ENCODE measurements at regions not wholly inside any gene's neighbourhood (a gene's known extent, or its start where the extent isn't known, plus 50 kb on each side); places are given as distances from the start of the nearest gene placed in this dataset.

- Histone ChIP-seq H3K27me3 (ENCODE audit: control insufficient read depth in 1 of 2, insufficient read depth in 1 of 2, low read length in 2 of 2) (peaks cover 0 to 5% of the 10 kb centered on the region in 2 experiments), H2AFZ (ENCODE audit: low read depth, low read length) (no peak overlapping the region), H3K4me3 (ENCODE audit: insufficient read depth in 1 of 2, low read depth in 1 of 2, low read length in 2 of 2) (no peak overlapping the region), H3K27ac (ENCODE audit: low read length, poor library complexity, severe bottlenecking) (no peak overlapping the region), H3K9me3 (ENCODE audit: control insufficient read depth, low read length) (no peaks in the 10 kb centered on the region), H3K4me2 (ENCODE audit: low read length, poor library complexity, severe bottlenecking) (no peak overlapping the region), H4K91ac (ENCODE audit: low read length) (no peak overlapping the region), H3K14ac (ENCODE audit: low read length in 2 of 2) (no peak overlapping the region), H3K4ac (ENCODE audit: low read depth in 1 of 2, low read length in 2 of 2) (no peak overlapping the region), H3K79me1 (replicated peaks; ENCODE audit: low read length, poor library complexity, severe bottlenecking) (no peaks in the 10 kb centered on the region), H3K23ac (ENCODE audit: low read length in 2 of 2) (no peak overlapping the region), H2BK15ac (ENCODE audit: low read depth, poor library complexity, severe bottlenecking) (no peak overlapping the region), H3K4me1 (ENCODE audit: control insufficient read depth, insufficient read depth, low read depth, low read length) (no peaks in the 10 kb centered on the region), H2BK120ac (ENCODE audit: low read depth, low read length) (no peak overlapping the region), H3K9ac (ENCODE audit: low read length) (no peak overlapping the region), H4K8ac (ENCODE audit: low read length) (no peak overlapping the region), H3K36me3 (ENCODE audit: control insufficient read depth in 1 of 2, insufficient read depth in 2 of 2, low read depth in 1 of 2, low read length in 2 of 2) (no peaks in the 10 kb centered on the region), H3K18ac (ENCODE audit: low read depth in 1 of 2, low read length in 2 of 2) (no peak overlapping the region), H2BK5ac (ENCODE audit: low read depth, low read length, poor library complexity, severe bottlenecking) (no peak overlapping the region), H2BK12ac (ENCODE audit: low read length in 2 of 2) (no peak overlapping the region), H2AK5ac (ENCODE audit: low read length, severe bottlenecking) (no peak overlapping the region)
- DNase-seq: no peak
- WGBS: 89% methylated on average over 5 of the region's 7 CpGs
Observed at GRCh38 chr10:23988006-23988405, 220.9 kb upstream of the KIAA1217 start.

DNA sequence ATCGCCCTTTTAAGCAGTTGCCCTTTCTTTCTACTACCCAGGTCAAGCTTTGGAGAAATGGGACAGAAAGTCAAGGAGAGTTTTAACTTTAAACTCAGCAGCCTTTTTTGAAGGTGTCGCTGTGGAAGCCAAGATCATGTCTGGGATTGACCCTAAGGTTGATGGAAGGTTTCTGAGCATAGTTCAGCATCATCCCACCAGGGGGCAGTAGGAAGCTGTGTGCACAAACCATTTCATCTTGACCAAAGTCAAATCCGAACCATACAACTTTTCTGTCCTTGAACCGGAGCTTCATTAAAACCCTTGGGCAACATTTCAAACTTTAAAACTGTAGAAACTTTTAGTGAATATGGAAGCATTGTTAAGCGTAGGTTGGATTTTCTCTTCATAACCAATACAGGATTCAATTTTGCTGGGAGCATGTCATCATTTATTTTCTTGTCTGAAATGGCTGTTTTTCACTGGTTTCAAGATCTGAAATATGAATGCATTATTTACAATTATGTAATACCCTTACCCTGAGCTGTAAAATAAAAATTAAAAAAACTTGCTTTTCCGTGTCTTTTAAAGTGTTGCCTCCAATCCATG, 214.4 kb upstream of the KIAA1217 start:
- no peak overlapping the region for H2BK15ac ChIP-seq (ENCODE audit: low read depth, poor library complexity, severe bottlenecking)
- no peaks in the 10 kb centered on the region for H3K4me1 ChIP-seq (ENCODE audit: control insufficient read depth, insufficient read depth, low read depth, low read length)
- H3K4me3 ChIP-seq (ENCODE audit: insufficient read depth in 1 of 2, low read depth in 1 of 2, low read length in 2 of 2): no peak overlapping the region
- H3K9me3 ChIP-seq (ENCODE audit: control insufficient read depth, low read length): no peaks in the 10 kb centered on the region
- no peaks in the 10 kb centered on the region for H3K36me3 ChIP-seq (ENCODE audit: control insufficient read depth in 1 of 2, insufficient read depth in 2 of 2, low read depth in 1 of 2, low read length in 2 of 2)
- H2BK120ac ChIP-seq (ENCODE audit: low read depth, low read length): no peak overlapping the region
- H3K27me3 ChIP-seq (ENCODE audit: control insufficient read depth in 1 of 2, insufficient read depth in 1 of 2, low read length in 2 of 2): no peaks in the 10 kb centered on the region
- no peak overlapping the region for H3K14ac ChIP-seq (ENCODE audit: low read length in 2 of 2)
- no peaks in the 10 kb centered on the region for H3K79me1 ChIP-seq (replicated peaks; ENCODE audit: low read length, poor library complexity, severe bottlenecking)
- peak overlapping the region; percentile 29 for H3K9ac ChIP-seq (ENCODE audit: low read length)
- no peak overlapping the region for H2BK5ac ChIP-seq (ENCODE audit: low read depth, low read length, poor library complexity, severe bottlenecking)
- H3K4me2 ChIP-seq (ENCODE audit: low read length, poor library complexity, severe bottlenecking): no peak overlapping the region
- H3K18ac ChIP-seq (ENCODE audit: low read depth in 1 of 2, low read length in 2 of 2): no peak overlapping the region
- no peak overlapping the region for H2AK5ac ChIP-seq (ENCODE audit: low read length, severe bottlenecking)
- DNase-seq: peak; percentile 29
- WGBS: 44% methylated on average over 3 of the region's 6 CpGs
- H3K23ac ChIP-seq (ENCODE audit: low read length in 2 of 2): no peak overlapping the region
- no peak overlapping the region for H2AFZ ChIP-seq (ENCODE audit: low read depth, low read length)
- H2BK12ac ChIP-seq (ENCODE audit: low read length in 2 of 2): no peak overlapping the region
- H4K8ac ChIP-seq (ENCODE audit: low read length): no peak overlapping the region
- H3K4ac ChIP-seq (ENCODE audit: low read depth in 1 of 2, low read length in 2 of 2): no peak overlapping the region
- no peak overlapping the region for H4K91ac ChIP-seq (ENCODE audit: low read length)
- H3K27ac ChIP-seq (ENCODE audit: low read length, poor library complexity, severe bottlenecking): no peak overlapping the region

DNA sequence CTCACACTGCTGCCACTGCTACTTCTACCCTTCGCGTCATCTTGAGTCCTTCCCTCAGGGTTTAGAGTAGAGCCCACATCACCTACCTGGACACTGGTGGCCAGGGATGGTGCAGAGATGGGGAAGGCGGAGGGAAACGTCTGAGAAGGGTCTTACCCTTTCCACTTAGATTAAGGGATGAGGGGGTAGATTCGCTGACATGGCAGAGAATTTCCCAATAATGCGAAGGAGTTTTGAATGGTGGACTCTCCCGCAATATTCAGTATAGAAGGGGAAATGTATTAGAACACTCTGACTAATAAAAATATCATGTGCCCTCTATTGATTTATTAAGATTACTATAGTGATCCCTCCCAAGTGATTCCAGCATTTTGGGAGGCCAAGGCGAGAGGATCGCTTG, 209.5 kb upstream of the KIAA1217 start:
- Histone ChIP-seq H2BK12ac (ENCODE audit: low read length in 2 of 2) (no peak overlapping the region), H4K8ac (ENCODE audit: low read length) (no peak overlapping the region), H2BK15ac (ENCODE audit: low read depth, poor library complexity, severe bottlenecking) (no peak overlapping the region), H3K23ac (ENCODE audit: low read length in 2 of 2) (no peak overlapping the region), H3K79me1 (replicated peaks; ENCODE audit: low read length, poor library complexity, severe bottlenecking) (no peaks in the 10 kb centered on the region), H3K36me3 (ENCODE audit: control insufficient read depth in 1 of 2, insufficient read depth in 2 of 2, low read depth in 1 of 2, low read length in 2 of 2) (no peaks in the 10 kb centered on the region), H3K4ac (ENCODE audit: low read depth in 1 of 2, low read length in 2 of 2) (no peak overlapping the region), H2AK5ac (ENCODE audit: low read length, severe bottlenecking) (no peak overlapping the region), H3K18ac (ENCODE audit: low read depth in 1 of 2, low read length in 2 of 2) (no peak overlapping the region), H3K4me2 (ENCODE audit: low read length, poor library complexity, severe bottlenecking) (no peak overlapping the region), H3K4me1 (ENCODE audit: control insufficient read depth, insufficient read depth, low read depth, low read length) (no peaks in the 10 kb centered on the region), H3K14ac (ENCODE audit: low read length in 2 of 2) (no peak overlapping the region), H2AFZ (ENCODE audit: low read depth, low read length) (no peak overlapping the region), H3K27ac (ENCODE audit: low read length, poor library complexity, severe bottlenecking) (no peak overlapping the region), H3K9me3 (ENCODE audit: control insufficient read depth, low read length) (no peaks in the 10 kb centered on the region), H2BK120ac (ENCODE audit: low read depth, low read length) (no peak overlapping the region), H3K9ac (ENCODE audit: low read length) (no peak overlapping the region), H2BK5ac (ENCODE audit: low read depth, low read length, poor library complexity, severe bottlenecking) (no peak overlapping the region), H3K4me3 (ENCODE audit: insufficient read depth in 1 of 2, low read depth in 1 of 2, low read length in 2 of 2) (no peak overlapping the region), H4K91ac (ENCODE audit: low read length) (no peak overlapping the region), H3K27me3 (ENCODE audit: control insufficient read depth in 1 of 2, insufficient read depth in 1 of 2, low read length in 2 of 2) (no peaks in the 10 kb centered on the region)
- 96% methylated on average over 5 of the region's 9 CpGs for WGBS
- no peak for DNase-seq

GRCh38 chr10:24000271-24000813, 208.6 kb upstream of the KIAA1217 start:
- no peak overlapping the region for H3K4me3 ChIP-seq (ENCODE audit: insufficient read depth in 1 of 2, low read depth in 1 of 2, low read length in 2 of 2)
- H3K14ac ChIP-seq (ENCODE audit: low read length in 2 of 2): no peak overlapping the region
- H2AK5ac ChIP-seq (ENCODE audit: low read length, severe bottlenecking): no peak overlapping the region
- no peaks in the 10 kb centered on the region for H3K27me3 ChIP-seq (ENCODE audit: control insufficient read depth in 1 of 2, insufficient read depth in 1 of 2, low read length in 2 of 2)
- no peak overlapping the region for H3K4me2 ChIP-seq (ENCODE audit: low read length, poor library complexity, severe bottlenecking)
- no peak overlapping the region for H2BK15ac ChIP-seq (ENCODE audit: low read depth, poor library complexity, severe bottlenecking)
- no peak overlapping the region for H3K4ac ChIP-seq (ENCODE audit: low read depth in 1 of 2, low read length in 2 of 2)
- H3K79me1 ChIP-seq (replicated peaks; ENCODE audit: low read length, poor library complexity, severe bottlenecking): no peaks in the 10 kb centered on the region
- no peak overlapping the region for H2BK5ac ChIP-seq (ENCODE audit: low read depth, low read length, poor library complexity, severe bottlenecking)
- H4K91ac ChIP-seq (ENCODE audit: low read length): no peak overlapping the region
- no peaks in the 10 kb centered on the region for H3K9me3 ChIP-seq (ENCODE audit: control insufficient read depth, low read length)
- no peak overlapping the region for H3K9ac ChIP-seq (ENCODE audit: low read length)
- no peak overlapping the region for H2BK12ac ChIP-seq (ENCODE audit: low read length in 2 of 2)
- WGBS: 83% methylated on average over 8 of the region's 8 CpGs
- no peak overlapping the region for H3K27ac ChIP-seq (ENCODE audit: low read length, poor library complexity, severe bottlenecking)
- H2AFZ ChIP-seq (ENCODE audit: low read depth, low read length): no peak overlapping the region
- no peak overlapping the region for H3K18ac ChIP-seq (ENCODE audit: low read depth in 1 of 2, low read length in 2 of 2)
- H4K8ac ChIP-seq (ENCODE audit: low read length): no peak overlapping the region
- DNase-seq: no peak
- no peak overlapping the region for H3K23ac ChIP-seq (ENCODE audit: low read length in 2 of 2)
- no peak overlapping the region for H2BK120ac ChIP-seq (ENCODE audit: low read depth, low read length)
- no peaks in the 10 kb centered on the region for H3K36me3 ChIP-seq (ENCODE audit: control insufficient read depth in 1 of 2, insufficient read depth in 2 of 2, low read depth in 1 of 2, low read length in 2 of 2)
- H3K4me1 ChIP-seq (ENCODE audit: control insufficient read depth, insufficient read depth, low read depth, low read length): no peaks in the 10 kb centered on the region
